Chondrocyte (in vitro differentiated cells): ENCODE measurements at regions not wholly inside any gene's neighbourhood (a gene's known extent, or its start where the extent isn't known, plus 50 kb on each side); places are given as distances from the start of the nearest gene placed in this dataset.

Experiments used
- DNase-seq: peaks from one replicate; pipeline ENCODE4 v3.0.0; 2021; ENCODE audit warnings: mixed read lengths, low spot score
- H3K27ac Mint-ChIP-seq: one replicate; pipeline ENCODE4 v1.8.0; 2021; ENCODE audit warnings: mild to moderate bottlenecking, moderate library complexity, mixed read lengths; ENCODE audit not compliant: unreplicated experiment
- H3K27me3 Mint-ChIP-seq: 2 replicates; pipeline ENCODE4 v1.8.0; 2021; ENCODE audit warnings: low read depth, mixed read lengths
- H3K36me3 Mint-ChIP-seq: 2 replicates; pipeline ENCODE4 v1.8.0; 2021; ENCODE audit warnings: low read depth, mixed read lengths
- H3K4me1 Mint-ChIP-seq: 2 replicates; pipeline ENCODE4 v1.8.0; 2021; ENCODE audit warnings: low read depth, mild to moderate bottlenecking, mixed read lengths
- H3K4me3 Mint-ChIP-seq: one replicate; pipeline ENCODE4 v1.8.0; 2021; ENCODE audit warnings: mild to moderate bottlenecking, moderate library complexity, mixed read lengths; ENCODE audit not compliant: unreplicated experiment
- H3K9me3 Mint-ChIP-seq: 2 replicates; pipeline ENCODE4 v1.8.0; 2021; ENCODE audit warnings: low read depth, mixed read lengths
- CTCF ChIP-seq: fragments of 200-600 bp; sonication (generic); IDR thresholded peaks from 2 replicates; pipeline ENCODE4 v1.5.0; 2021; ENCODE audit warnings: antibody characterized with exemption, mild to moderate bottlenecking, moderate library complexity

DNA sequence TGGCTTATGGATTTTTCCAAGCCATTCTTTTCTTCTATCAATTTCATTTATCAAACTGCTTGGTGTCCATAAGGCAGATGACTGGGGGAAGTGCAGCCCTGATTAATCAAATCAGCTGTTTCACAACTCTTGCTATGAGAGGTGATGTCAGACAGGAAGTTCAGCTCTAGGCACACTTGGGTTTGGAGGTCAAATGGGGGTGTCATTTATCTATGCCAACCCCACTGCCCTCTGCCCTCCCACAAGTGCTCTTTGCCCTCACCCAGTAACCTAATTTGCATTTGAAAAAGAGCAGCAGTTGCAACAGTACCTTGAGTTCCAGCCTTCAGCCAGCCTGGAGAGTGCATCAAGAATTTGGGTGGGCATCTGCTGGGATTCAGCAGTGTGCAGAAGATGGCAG, 431.3 kb upstream of the SPRED2 start:
- DNase-seq, result no peak
- no peak overlapping the region for H3K4me3 Mint-ChIP-seq
- H3K27ac Mint-ChIP-seq, result no peak overlapping the region
- no peak for TF ChIP-seq CTCF
- H3K4me1 Mint-ChIP-seq, result no peaks in the 10 kb centered on the region
- peaks cover 11% of the 10 kb centered on the region for H3K27me3 Mint-ChIP-seq
- H3K9me3 Mint-ChIP-seq, result no peaks in the 10 kb centered on the region
- peaks cover 2% of the 10 kb centered on the region for H3K36me3 Mint-ChIP-seq

GRCh38 chr2:65856928-65857327, 424.5 kb upstream of the SPRED2 start:
- Mint-ChIP-seq H3K27me3 (peaks cover 4% of the 10 kb centered on the region), H3K27ac (no peak overlapping the region), H3K36me3 (no peaks in the 10 kb centered on the region), H3K4me1 (no peaks in the 10 kb centered on the region), H3K9me3 (no peaks in the 10 kb centered on the region), H3K4me3 (no peak overlapping the region)
- no peak for DNase-seq
- no peak for TF ChIP-seq CTCF

- DNase-seq, result no peak
- no peaks in the 10 kb centered on the region for H3K9me3 Mint-ChIP-seq
- no peak for TF ChIP-seq CTCF
- no peak overlapping the region for H3K27ac Mint-ChIP-seq
- peaks cover 4% of the 10 kb centered on the region for H3K27me3 Mint-ChIP-seq
- no peaks in the 10 kb centered on the region for H3K36me3 Mint-ChIP-seq
- no peak overlapping the region for H3K4me3 Mint-ChIP-seq
- no peaks in the 10 kb centered on the region for H3K4me1 Mint-ChIP-seq
Observed at GRCh38 chr2:65856423-65856822, 424.0 kb upstream of the SPRED2 start.

DNA sequence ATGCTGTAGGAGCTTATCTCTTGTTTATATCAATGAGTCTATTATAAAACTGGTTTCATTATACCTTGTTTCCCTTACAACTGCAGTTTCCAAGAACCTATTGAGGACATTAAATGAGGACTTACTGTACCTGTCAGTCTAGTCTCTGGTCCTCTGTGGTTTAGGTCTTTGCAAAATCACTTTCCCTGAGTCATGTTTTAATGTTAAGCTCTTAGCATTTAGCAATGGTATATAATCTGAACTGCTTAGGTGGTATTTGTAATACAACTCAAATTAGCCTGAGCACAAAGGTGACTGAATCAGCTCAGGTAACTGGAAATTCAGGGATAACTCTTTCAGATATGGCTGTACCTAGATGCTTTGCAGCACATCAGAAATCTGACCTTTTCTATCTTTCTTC, 418.3 kb upstream of the SPRED2 start:
- Mint-ChIP-seq H3K27ac (no peak overlapping the region), H3K27me3 (peaks cover 12% of the 10 kb centered on the region), H3K9me3 (no peaks in the 10 kb centered on the region), H3K4me1 (peaks cover 4% of the 10 kb centered on the region), H3K36me3 (no peaks in the 10 kb centered on the region), H3K4me3 (no peak overlapping the region)
- no peak for TF ChIP-seq CTCF
- DNase-seq, result no peak

GRCh38 chr2:65846989-65847678, 414.7 kb upstream of the SPRED2 start:
- no peak overlapping the region for H3K27ac Mint-ChIP-seq
- H3K4me1 Mint-ChIP-seq, result peaks cover 4% of the 10 kb centered on the region
- no peak for DNase-seq
- no peak overlapping the region for H3K4me3 Mint-ChIP-seq
- H3K27me3 Mint-ChIP-seq, result peaks cover 14% of the 10 kb centered on the region
- no peak for TF ChIP-seq CTCF
- H3K9me3 Mint-ChIP-seq, result peaks cover 3% of the 10 kb centered on the region
- H3K36me3 Mint-ChIP-seq, result peaks cover 1% of the 10 kb centered on the region
